Mesendoderm (in vitro differentiated cells): ENCODE measurements at regions not wholly inside any gene's neighbourhood (a gene's known extent, or its start where the extent isn't known, plus 50 kb on each side); places are given as distances from the start of the nearest gene placed in this dataset.

Experiments
- DNase-seq: peaks from one replicate; pipeline ENCODE4 v3.0.0; 2013
- H2AK5ac ChIP-seq: 2 replicates; pipeline ENCODE4 v1.6.1; 2013; ENCODE audit warnings: low read length, inconsistent platforms
- H2BK120ac ChIP-seq: 2 replicates; pipeline ENCODE4 v1.6.1; 2013; ENCODE audit warnings: low read depth, mild to moderate bottlenecking, low read length, moderate library complexity, mixed read lengths
- H2BK15ac ChIP-seq: replicated peaks from 2 replicates; pipeline ENCODE4 v1.6.1; 2013; ENCODE audit warnings: low read depth, mild to moderate bottlenecking, moderate library complexity
- H2BK5ac ChIP-seq: 2 replicates; pipeline ENCODE4 v1.6.1; 2013; ENCODE audit warnings: low read length, inconsistent platforms
- H3K18ac ChIP-seq: 2 replicates; pipeline ENCODE4 v1.6.1; 2013; ENCODE audit warnings: mild to moderate bottlenecking, low read length, mixed read lengths
- H3K23ac ChIP-seq: one replicate; pipeline ENCODE4 v1.6.1; 2013; ENCODE audit warnings: low read length
- H3K27ac ChIP-seq: 2 replicates; pipeline ENCODE4 v1.5.1; 2013; ENCODE audit warnings: low read depth, mild to moderate bottlenecking, inconsistent platforms, low read length, moderate library complexity
- H3K27me3 ChIP-seq: 2 replicates; pipeline ENCODE4 v1.6.1; 2013; ENCODE audit warnings: low read length, control low read depth, mild to moderate bottlenecking, inconsistent platforms; ENCODE audit not compliant: insufficient read depth, poor library complexity
- H3K36me3 ChIP-seq: 2 replicates; pipeline ENCODE4 v1.6.1; 2013; ENCODE audit warnings: low read length, inconsistent platforms; ENCODE audit not compliant: control insufficient read depth, insufficient read depth
- H3K4ac ChIP-seq: one replicate; pipeline ENCODE4 v1.6.1; 2013; ENCODE audit warnings: low read depth, mild to moderate bottlenecking, low read length, moderate library complexity
- H3K4me1 ChIP-seq: 2 replicates; pipeline ENCODE4 v1.6.1; 2013; ENCODE audit warnings: low read depth, low read length, inconsistent platforms; ENCODE audit not compliant: control insufficient read depth
- H3K4me2 ChIP-seq: 2 replicates; pipeline ENCODE4 v1.6.1; 2013; ENCODE audit warnings: low read length
- H3K4me3 ChIP-seq: 2 replicates; pipeline ENCODE4 v1.5.1; 2013; ENCODE audit warnings: mild to moderate bottlenecking, low read length
- H3K56ac ChIP-seq: one replicate; pipeline ENCODE4 v1.6.1; 2013; ENCODE audit warnings: low read length
- H3K79me1 ChIP-seq: 2 replicates; pipeline ENCODE4 v1.6.1; 2013; ENCODE audit warnings: low read length, inconsistent platforms
- H3K79me2 ChIP-seq: 2 replicates; pipeline ENCODE4 v1.6.1; 2013; ENCODE audit warnings: mild to moderate bottlenecking, low read length; ENCODE audit not compliant: control insufficient read depth, insufficient read depth
- H3K9ac ChIP-seq: 2 replicates; pipeline ENCODE4 v1.6.1; 2013; ENCODE audit warnings: low read length, inconsistent platforms
- H4K5ac ChIP-seq: one replicate; pipeline ENCODE4 v1.6.1; 2013; ENCODE audit warnings: low read length
- H4K8ac ChIP-seq: one replicate; pipeline ENCODE4 v1.6.1; 2013; ENCODE audit warnings: low read depth, mild to moderate bottlenecking, control low read depth, low read length, moderate library complexity
- WGBS: extraction: QIAGEN DNeasy Blood & Tissue Kit; methylation state at CpG from one replicate; pipeline ENCODE4 v1.1.7; 2013; ENCODE audit warnings: low lambda C conversion rate, missing lambda C conversion rate; ENCODE audit not compliant: insufficient coverage; ENCODE audit errors: extremely low coverage; 5-methylcytosine and 5-hydroxymethylcytosine counted together

DNA sequence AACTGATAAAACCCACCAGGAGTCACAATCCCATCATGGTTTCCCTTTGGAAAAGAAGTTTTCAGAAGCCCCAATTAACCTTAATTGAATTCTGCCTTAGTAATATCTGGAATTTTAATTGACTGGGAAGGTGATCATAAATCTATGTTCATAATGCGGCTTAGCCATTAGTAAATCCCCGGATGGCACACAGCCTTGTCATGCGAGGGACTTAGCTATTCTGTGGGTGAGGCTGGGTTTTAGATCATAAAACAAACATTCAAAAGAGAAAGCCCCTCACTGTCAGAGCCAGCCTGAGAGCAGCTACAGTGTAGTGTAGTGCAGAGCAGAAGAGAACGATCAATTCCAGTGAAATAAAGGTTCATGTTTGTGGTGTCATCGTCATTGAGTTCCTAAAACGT, 124.0 kb upstream of the NOCT start:
- H3K9ac ChIP-seq, result no peak overlapping the region

DNA sequence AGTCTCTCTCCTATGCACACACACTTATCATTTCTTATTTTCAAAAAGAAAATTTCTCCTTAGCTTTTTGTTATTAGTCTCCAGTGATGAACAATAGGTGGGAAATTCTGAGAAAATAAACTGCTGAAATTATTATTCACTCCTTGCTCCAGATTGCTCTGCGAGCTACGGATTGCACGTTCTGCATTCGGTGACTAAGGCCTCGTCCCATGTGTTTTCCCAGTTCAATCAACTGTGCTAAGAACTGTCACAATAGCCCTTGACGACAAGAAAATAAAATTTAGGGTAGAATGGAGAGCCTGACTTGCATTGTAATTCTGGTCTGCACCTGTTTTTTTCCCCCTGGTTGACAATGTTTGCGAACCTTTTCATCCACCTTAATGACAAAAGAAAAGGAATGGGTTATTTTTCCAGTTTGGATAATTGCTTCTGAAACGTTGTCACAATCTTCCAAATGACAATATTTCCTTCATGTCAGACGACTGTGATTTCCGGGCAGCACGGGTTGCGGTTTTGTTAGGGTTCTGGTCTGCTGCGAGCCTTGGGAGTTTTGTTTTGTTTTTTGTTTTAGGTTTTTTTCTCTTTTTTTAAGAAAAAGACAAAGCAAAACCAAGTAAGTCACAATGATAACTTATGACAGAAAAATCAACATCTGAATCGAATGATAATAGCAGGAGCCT, 124.5 kb upstream of the NOCT start:
- Histone ChIP-seq H3K27me3 (no peaks in the 10 kb centered on the region), H3K9ac (no peak overlapping the region), H2BK120ac (no peak overlapping the region), H4K8ac (no peak overlapping the region), H3K4ac (no peak overlapping the region), H3K23ac (no peak overlapping the region), H2BK15ac (no peak overlapping the region), H2BK5ac (no peak overlapping the region), H3K79me2 (no peaks in the 10 kb centered on the region), H4K5ac (no peak overlapping the region), H3K36me3 (no peaks in the 10 kb centered on the region), H2AK5ac (no peak overlapping the region), H3K56ac (no peak overlapping the region), H3K4me1 (no peaks in the 10 kb centered on the region), H3K4me2 (no peak overlapping the region), H3K27ac (no peak overlapping the region), H3K79me1 (no peaks in the 10 kb centered on the region), H3K4me3 (no peak overlapping the region), H3K18ac (no peak overlapping the region)
- no CpG with 5 or more reads among the region's 14 CpGs for WGBS
- no peak for DNase-seq

More for the DNA sequence above, 124.0 kb upstream of the NOCT start:
- Histone ChIP-seq H4K8ac (no peak overlapping the region), H3K79me1 (no peaks in the 10 kb centered on the region), H3K23ac (no peak overlapping the region), H3K4ac (no peak overlapping the region), H2BK120ac (no peak overlapping the region), H3K56ac (no peak overlapping the region), H4K5ac (no peak overlapping the region), H3K4me2 (no peak overlapping the region), H3K4me1 (no peaks in the 10 kb centered on the region), H2BK15ac (no peak overlapping the region), H3K4me3 (no peak overlapping the region), H3K18ac (no peak overlapping the region), H3K36me3 (no peaks in the 10 kb centered on the region), H2AK5ac (no peak overlapping the region), H2BK5ac (no peak overlapping the region), H3K27ac (no peak overlapping the region), H3K27me3 (no peaks in the 10 kb centered on the region), H3K79me2 (no peaks in the 10 kb centered on the region)
- no peak for DNase-seq
- WGBS, result no CpG with 5 or more reads among the region's 6 CpGs

DNA sequence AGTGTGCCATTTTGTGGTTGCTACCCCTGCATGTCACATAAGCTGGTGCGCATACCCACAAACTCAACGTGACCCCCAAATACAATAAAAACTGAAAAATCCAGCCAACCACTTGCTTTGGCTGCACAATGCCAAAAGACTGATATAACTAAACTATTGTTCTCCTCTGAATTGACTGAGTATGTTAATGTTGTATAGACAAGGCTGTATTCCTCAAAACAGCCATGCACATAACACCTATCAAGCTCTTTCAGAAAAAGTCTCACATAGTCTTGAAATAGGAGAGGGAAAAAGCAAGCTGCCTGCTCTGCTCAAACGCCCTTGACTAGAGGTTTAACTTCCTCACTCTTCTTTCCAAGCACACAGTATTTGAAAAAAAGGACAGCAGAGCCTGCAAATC, 126.4 kb upstream of the NOCT start:
- Histone ChIP-seq H3K79me2 (no peaks in the 10 kb centered on the region), H2BK5ac (no peak overlapping the region), H3K27ac (no peak overlapping the region), H3K4ac (no peak overlapping the region), H2BK15ac (no peak overlapping the region), H3K56ac (no peak overlapping the region), H2AK5ac (no peak overlapping the region), H3K9ac (no peak overlapping the region), H3K36me3 (no peaks in the 10 kb centered on the region), H3K4me3 (no peak overlapping the region), H2BK120ac (no peak overlapping the region), H4K8ac (no peak overlapping the region), H3K4me1 (no peaks in the 10 kb centered on the region), H3K18ac (no peak overlapping the region), H4K5ac (no peak overlapping the region), H3K27me3 (no peaks in the 10 kb centered on the region), H3K4me2 (no peak overlapping the region), H3K23ac (no peak overlapping the region), H3K79me1 (no peaks in the 10 kb centered on the region)
- no CpG with 5 or more reads among the region's 3 CpGs for WGBS
- no peak for DNase-seq

DNA sequence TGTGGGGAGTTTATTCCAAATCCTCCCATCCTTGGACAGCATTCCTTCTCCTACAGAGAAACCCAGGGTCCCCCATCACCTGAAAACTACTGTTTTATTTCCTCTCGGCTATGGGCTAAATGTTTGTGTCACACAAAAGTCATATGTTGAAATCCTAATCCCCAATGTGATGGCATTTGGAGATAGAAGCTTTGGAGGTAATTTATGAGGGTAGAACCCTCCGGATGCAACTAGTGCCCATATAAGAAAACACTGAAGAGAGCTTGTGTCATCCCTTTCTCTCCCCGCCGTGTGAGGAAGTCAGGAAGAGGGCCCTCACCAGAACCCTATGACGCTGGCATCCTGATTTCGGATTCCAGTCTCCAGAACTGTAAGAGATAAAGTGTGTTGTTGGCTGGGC, 127.8 kb upstream of the NOCT start:
- H3K79me1 ChIP-seq, result no peaks in the 10 kb centered on the region
- H2BK120ac ChIP-seq, result no peak overlapping the region
- H3K9ac ChIP-seq, result no peak overlapping the region
- no peak overlapping the region for H2AK5ac ChIP-seq
- H3K4ac ChIP-seq, result no peak overlapping the region
- no peak overlapping the region for H3K4me3 ChIP-seq
- H4K8ac ChIP-seq, result no peak overlapping the region
- no peaks in the 10 kb centered on the region for H3K4me1 ChIP-seq
- H3K23ac ChIP-seq, result no peak overlapping the region
- H3K79me2 ChIP-seq, result no peaks in the 10 kb centered on the region
- no CpG with 5 or more reads among the region's 6 CpGs for WGBS
- no peak for DNase-seq
- no peak overlapping the region for H3K4me2 ChIP-seq
- H3K18ac ChIP-seq, result no peak overlapping the region
- H2BK15ac ChIP-seq, result no peak overlapping the region
- H2BK5ac ChIP-seq, result no peak overlapping the region
- H3K36me3 ChIP-seq, result no peaks in the 10 kb centered on the region
- H3K27ac ChIP-seq, result no peak overlapping the region
- H4K5ac ChIP-seq, result no peak overlapping the region
- no peaks in the 10 kb centered on the region for H3K27me3 ChIP-seq
- H3K56ac ChIP-seq, result no peak overlapping the region

DNA sequence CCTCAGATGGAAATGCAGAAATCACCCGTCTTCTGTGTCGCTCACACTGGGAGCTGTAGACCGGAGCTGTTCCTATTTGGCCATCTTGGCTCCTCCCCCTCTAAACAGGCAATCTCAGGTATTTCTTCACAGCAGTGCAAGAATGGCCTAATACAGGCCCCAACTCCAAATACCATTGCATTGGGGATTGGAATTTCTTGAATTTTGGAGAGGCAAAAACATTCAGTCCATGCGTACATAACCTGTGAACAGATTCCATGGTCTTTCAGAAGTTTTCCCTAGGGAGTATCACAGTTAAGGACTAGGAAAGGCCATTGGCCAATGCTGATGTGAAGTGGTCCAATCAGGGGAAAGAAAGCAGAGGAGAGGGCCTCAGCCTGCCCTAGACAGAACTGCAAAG, 128.2 kb upstream of the NOCT start:
- Histone ChIP-seq H2AK5ac (no peak overlapping the region), H3K4me1 (no peaks in the 10 kb centered on the region), H2BK120ac (no peak overlapping the region), H3K23ac (no peak overlapping the region), H2BK15ac (no peak overlapping the region), H3K4me3 (no peak overlapping the region), H4K8ac (no peak overlapping the region), H3K18ac (no peak overlapping the region), H2BK5ac (no peak overlapping the region), H3K27me3 (no peaks in the 10 kb centered on the region), H3K27ac (no peak overlapping the region), H4K5ac (no peak overlapping the region), H3K79me1 (no peaks in the 10 kb centered on the region), H3K4me2 (no peak overlapping the region), H3K36me3 (no peaks in the 10 kb centered on the region), H3K4ac (no peak overlapping the region), H3K9ac (no peak overlapping the region), H3K79me2 (no peaks in the 10 kb centered on the region), H3K56ac (no peak overlapping the region)
- DNase-seq, result no peak
- no CpG with 5 or more reads among the region's 4 CpGs for WGBS

DNA sequence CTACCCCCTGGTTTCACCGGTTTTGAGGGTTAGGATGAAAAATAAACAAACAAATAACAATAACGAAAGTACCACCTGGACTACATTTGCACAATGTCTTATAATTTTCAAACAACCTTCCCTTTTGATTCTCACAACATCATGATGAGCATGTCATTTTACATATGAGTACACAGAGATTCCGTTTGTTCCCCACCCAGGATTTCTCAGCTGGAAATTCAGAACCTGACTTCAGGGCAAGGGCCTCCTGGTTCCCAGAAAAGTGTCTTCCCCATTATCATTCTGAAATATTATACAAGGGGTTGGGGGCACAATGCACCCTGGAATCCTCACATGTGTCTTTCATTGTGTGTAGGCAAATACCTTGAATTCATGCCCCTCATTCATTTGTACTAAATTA, 135.8 kb upstream of the NOCT start:
- DNase-seq, result no peak
- Histone ChIP-seq H3K9ac (no peak overlapping the region), H3K36me3 (no peaks in the 10 kb centered on the region), H3K27me3 (no peaks in the 10 kb centered on the region), H3K79me2 (no peaks in the 10 kb centered on the region), H2AK5ac (no peak overlapping the region), H3K4ac (no peak overlapping the region), H4K8ac (no peak overlapping the region), H2BK120ac (no peak overlapping the region), H2BK15ac (no peak overlapping the region), H3K23ac (no peak overlapping the region), H3K4me3 (no peak overlapping the region), H4K5ac (no peak overlapping the region), H3K79me1 (no peaks in the 10 kb centered on the region), H3K4me2 (no peak overlapping the region), H3K4me1 (no peaks in the 10 kb centered on the region), H3K56ac (no peak overlapping the region), H2BK5ac (no peak overlapping the region), H3K27ac (no peak overlapping the region), H3K18ac (no peak overlapping the region)
- no CpG with 5 or more reads among the region's 3 CpGs for WGBS
